Coronary artery (tissue), 2 donors: ENCODE measurements at regions not wholly inside any gene's neighbourhood (a gene's known extent, or its start where the extent isn't known, plus 50 kb on each side); places are given as distances from the start of the nearest gene placed in this dataset.

Source experiments
- DNase-seq: peaks from one replicate; pipeline ENCODE4 v3.0.0-alpha.2; 2017; ENCODE audit warnings: low spot score
- H3K27ac ChIP-seq, 2 donors: fragments of 200-600 bp; sonication (generic); one replicate each; pipeline ENCODE4 v1.5.1; 2016 to 2019
- H3K4me3 ChIP-seq: fragments of 200-600 bp; sonication (generic); 2 replicates; pipeline ENCODE4 v1.5.1; 2016; ENCODE audit warnings: mild to moderate bottlenecking, moderate library complexity
- TF ChIP-seq, protein P1 (sequence below): fragments of 200-600 bp; sonication (generic); IDR thresholded peaks from one replicate; pipeline ENCODE4 v1.5.1; 2019; ENCODE audit warnings: antibody characterized with exemption

DNA sequence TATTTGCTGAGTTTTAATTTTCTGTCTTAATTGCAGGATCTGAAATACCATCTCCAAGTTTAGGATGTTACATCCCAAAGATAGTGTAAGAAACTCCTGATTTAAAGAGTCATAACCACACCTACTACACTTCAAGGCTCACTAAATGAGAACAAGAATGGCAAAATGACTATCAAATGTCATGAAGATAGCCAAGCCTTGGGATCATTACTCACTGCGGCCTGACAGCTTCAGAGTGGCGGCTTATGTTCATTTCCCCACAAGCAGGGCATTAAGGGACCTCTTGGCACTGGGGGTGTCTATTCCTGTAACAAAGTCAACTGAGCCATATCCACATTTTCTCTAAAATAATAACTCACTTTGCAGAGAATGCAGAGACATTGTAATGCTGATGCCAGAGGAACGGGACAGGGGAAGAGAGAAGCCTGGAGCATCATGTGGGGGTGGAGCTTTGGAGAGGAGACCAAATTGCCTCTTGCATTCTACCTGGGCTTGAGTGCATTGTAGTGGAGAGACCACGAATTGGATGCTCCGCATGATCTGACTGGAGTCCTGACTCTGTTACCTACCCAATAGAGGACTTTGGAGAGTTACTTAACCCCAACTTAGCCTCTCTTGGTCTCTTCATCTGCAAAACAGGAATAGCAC, 219.2 kb downstream of the OPA1 start:
- DNase-seq: peak; percentile 49
- Histone ChIP-seq H3K4me3 (no peak overlapping the region), H3K27ac (no peak overlapping the region)
- TF ChIP-seq, protein P1, sequence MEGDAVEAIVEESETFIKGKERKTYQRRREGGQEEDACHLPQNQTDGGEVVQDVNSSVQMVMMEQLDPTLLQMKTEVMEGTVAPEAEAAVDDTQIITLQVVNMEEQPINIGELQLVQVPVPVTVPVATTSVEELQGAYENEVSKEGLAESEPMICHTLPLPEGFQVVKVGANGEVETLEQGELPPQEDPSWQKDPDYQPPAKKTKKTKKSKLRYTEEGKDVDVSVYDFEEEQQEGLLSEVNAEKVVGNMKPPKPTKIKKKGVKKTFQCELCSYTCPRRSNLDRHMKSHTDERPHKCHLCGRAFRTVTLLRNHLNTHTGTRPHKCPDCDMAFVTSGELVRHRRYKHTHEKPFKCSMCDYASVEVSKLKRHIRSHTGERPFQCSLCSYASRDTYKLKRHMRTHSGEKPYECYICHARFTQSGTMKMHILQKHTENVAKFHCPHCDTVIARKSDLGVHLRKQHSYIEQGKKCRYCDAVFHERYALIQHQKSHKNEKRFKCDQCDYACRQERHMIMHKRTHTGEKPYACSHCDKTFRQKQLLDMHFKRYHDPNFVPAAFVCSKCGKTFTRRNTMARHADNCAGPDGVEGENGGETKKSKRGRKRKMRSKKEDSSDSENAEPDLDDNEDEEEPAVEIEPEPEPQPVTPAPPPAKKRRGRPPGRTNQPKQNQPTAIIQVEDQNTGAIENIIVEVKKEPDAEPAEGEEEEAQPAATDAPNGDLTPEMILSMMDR: no peak

DNA sequence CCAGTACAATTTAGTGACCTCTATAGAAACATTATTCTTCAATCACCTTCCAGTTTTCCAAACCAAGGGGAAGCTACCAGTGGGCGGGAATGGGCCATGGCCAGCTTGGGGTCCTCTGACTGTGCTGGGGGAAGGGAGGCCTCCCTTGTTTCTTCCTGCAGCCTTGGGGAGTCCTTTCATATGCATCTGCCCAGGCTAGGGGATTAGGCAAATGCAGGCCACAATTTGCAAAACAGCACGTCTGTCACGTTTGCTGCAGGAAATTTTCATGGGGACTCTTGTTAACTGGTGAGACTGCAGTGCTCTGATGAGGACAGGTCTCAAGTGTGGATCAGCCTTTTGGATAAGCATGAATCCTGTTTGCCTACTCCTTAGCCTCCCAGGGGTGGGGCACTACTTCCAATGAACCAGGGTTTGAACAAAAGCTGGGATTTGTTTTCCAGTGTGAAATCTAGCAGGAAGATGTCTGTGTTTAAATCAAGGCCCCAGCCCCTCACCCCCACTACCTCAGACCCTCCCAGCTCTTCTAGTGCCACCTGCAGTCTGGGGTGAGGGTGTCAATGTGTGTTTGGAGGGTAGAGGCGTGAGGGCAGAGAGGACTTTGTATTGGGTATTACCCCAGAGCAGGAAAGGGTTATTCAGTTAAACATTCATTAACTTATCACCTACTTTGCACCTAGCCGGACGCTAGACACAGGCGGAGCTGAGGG, 219.9 kb downstream of the OPA1 start:
- peak; percentile 49 for DNase-seq
- Histone ChIP-seq H3K27ac (no peak overlapping the region), H3K4me3 (no peak overlapping the region)
- TF ChIP-seq, protein P1: no peak

DNA sequence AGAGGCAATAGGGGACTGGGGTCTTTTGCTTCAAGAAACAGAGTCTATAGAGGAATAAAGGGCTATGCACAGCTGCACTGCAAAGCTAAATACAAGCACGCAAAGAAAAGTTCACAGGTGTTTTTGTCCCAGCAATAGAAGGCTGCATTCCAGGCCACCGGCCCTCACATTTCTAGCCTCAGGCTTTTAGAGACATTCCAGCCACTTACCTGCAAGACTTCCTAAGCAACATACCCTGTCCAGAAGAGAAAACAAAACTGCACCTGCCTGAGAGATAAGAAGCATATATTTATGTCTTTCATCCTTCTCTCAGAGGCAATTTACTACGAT, 220.5 kb downstream of the OPA1 start:
- no peak for DNase-seq
- TF ChIP-seq, protein P1: no peak
- H3K27ac ChIP-seq: no peak overlapping the region

DNA sequence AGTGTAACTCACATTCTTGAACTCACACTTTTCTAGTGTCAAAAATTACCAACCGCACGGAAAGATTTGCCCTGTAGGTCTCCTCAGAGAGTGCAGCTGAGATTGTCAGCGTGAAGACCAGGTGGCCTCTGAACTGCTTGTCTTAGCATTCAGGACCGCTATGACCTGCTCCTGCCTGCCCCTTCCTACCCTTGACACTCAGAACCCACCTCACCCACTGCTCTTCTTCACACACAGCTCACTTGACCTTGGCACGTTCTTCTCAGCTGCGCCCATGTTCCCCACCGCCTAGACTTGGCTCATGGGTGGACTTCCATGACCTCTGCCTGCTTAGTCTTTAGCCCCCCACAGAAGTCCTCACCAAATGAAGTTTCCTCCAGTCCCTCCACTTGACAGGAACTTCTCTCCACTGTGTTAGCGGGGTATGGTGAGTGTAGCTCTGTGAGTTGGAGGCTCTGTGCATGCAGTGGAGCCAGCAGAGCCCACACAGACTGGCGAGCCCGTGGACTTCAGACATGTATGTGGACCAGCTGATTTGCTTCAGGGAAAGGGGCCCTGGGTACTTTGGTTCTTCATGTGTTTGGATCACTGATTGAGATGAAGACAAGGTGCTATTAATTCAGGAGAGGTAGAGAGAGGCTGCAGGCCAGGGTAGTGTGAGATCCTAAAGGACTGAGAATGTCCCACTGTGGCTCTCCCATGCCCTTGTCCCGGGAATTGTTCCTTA, 221.3 kb downstream of the OPA1 start:
- Histone ChIP-seq H3K27ac (no peak overlapping the region), H3K4me3 (no peak overlapping the region)
- TF ChIP-seq, protein P1: no peak
- no peak for DNase-seq

More for the DNA sequence above, 220.5 kb downstream of the OPA1 start:
- no peak overlapping the region for H3K4me3 ChIP-seq

DNA sequence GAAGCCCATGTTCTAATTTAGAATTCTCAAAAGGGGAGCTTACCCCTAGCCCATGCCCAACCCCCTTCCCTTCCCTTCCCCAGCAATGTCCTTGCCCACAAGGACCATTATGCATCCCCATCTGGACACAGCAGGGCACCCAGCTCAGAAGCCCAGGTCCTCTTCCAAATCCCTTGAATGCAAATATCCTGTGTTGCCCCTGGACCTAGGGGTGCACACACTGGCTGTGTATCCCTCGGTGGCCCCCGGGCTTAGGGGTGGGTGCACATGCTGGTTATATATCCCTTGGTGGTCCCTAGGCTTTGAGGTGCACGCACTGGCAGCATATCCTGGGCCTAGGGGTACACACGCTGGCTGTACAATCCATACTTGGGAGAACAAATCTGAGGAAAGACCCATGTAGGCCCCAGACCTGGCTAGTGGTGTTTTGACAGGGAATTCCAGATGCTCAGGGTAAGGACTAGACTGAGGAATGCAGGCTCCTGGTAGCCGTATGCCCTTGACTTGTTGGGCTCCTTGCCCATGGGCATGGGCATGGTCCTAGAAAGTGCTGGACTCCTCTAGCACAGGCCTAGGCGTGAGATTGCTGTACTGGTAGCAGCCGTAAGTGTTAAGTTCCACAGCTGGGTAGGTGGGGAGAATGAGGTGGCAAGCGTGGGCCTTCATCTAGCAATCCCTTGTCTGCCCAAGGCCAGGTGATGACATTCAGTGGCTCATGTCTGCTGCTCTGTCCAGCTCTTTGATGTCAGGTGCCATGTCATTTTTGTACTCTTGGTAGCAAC, 222.4 kb downstream of the OPA1 start:
- Histone ChIP-seq H3K4me3 (no peak overlapping the region), H3K27ac (no peak overlapping the region)
- TF ChIP-seq, protein P1: no peak
- DNase-seq: no peak

DNA sequence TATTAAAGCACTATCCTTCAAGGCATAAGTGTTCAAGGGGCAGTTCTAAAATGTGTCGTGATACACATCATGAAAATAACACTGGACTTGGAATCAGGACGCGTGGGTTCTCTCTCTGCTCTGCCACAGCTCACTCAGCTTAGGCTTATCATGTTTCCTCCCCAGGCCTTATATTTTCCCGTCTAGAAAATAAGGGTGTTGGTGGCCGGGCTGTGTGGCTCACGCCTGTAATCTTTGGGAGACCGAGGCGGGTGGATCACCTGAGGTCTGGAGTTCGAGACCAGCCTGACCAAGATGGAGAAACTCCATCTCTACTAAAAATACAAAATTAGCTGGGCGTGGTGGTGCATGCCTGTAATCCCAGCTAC, 223.0 kb downstream of the OPA1 start:
- Histone ChIP-seq H3K27ac (no peak overlapping the region), H3K4me3 (no peak overlapping the region)
- no peak for DNase-seq
- TF ChIP-seq, protein P1: no peak
